ENCODE measurements at regions not wholly inside any gene's neighbourhood (a gene's known extent, or its start where the extent isn't known, plus 50 kb on each side); places are given as distances from the start of the nearest gene placed in this dataset.
"Not testable (repeated sequence)": the region's sequence is repeated elsewhere in the genome, so short reads cannot be mapped to it uniquely, and the experiment has no call there.

- DNase-seq: no peak
Observed at GRCh38 chr12:87520968-87521367, 508.2 kb downstream of the C12orf50 start.

GRCh38 chr12:87518481-87518880 lies 510.7 kb downstream of the C12orf50 start:
- no peak for DNase-seq

- DNase-seq: no peak
Observed at GRCh38 chr12:87518036-87518435, 511.2 kb downstream of the C12orf50 start.

GRCh38 chr12:87513536-87514280 lies 515.5 kb downstream of the C12orf50 start:
- no peak for DNase-seq

GRCh38 chr12:87511371-87511770 lies 517.8 kb downstream of the C12orf50 start:
- DNase-seq: no peak

GRCh38 chr12:87509237-87509820 lies 519.9 kb downstream of the C12orf50 start:
- peak; percentile 8 for DNase-seq

- no peak for DNase-seq
Observed at GRCh38 chr12:87491598-87491997, 537.6 kb downstream of the C12orf50 start.

GRCh38 chr12:87491089-87491488 lies 538.1 kb downstream of the C12orf50 start:
- no peak for DNase-seq

GRCh38 chr12:87469295-87469694 lies 559.9 kb downstream of the C12orf50 start:
- DNase-seq: peak; percentile 14

- no peak for DNase-seq
Observed at GRCh38 chr12:87467936-87468335, 561.3 kb downstream of the C12orf50 start.

- DNase-seq: no peak
Observed at GRCh38 chr12:87464565-87464964, 564.6 kb downstream of the C12orf50 start.

GRCh38 chr12:87444039-87444438 lies 585.2 kb downstream of the C12orf50 start:
- DNase-seq: no peak

- no peak for DNase-seq
Observed at GRCh38 chr12:87441511-87441910, 587.7 kb downstream of the C12orf50 start.

- no peak for DNase-seq
Observed at GRCh38 chr12:87439990-87440827, 589.0 kb downstream of the C12orf50 start.

- DNase-seq: peak; percentile 39
Observed at GRCh38 chr12:87430444-87430843, 598.8 kb downstream of the C12orf50 start.

- peak; percentile 75 for DNase-seq
Observed at GRCh38 chr12:87428701-87429277, 600.4 kb downstream of the C12orf50 start.

GRCh38 chr12:87427770-87428169 lies 601.4 kb downstream of the C12orf50 start:
- no peak for DNase-seq

- DNase-seq: no peak
Observed at GRCh38 chr12:87425942-87426554, 603.2 kb downstream of the C12orf50 start.

- not testable (repeated sequence) for DNase-seq
Observed at GRCh38 chr12:87421233-87421632, 608.0 kb downstream of the C12orf50 start.

GRCh38 chr12:87413784-87414183 lies 615.4 kb downstream of the C12orf50 start:
- DNase-seq: peak; percentile 67

- no peak for DNase-seq
Observed at GRCh38 chr12:87406926-87407325, 622.3 kb downstream of the C12orf50 start.

- DNase-seq: no peak
Observed at GRCh38 chr12:87405918-87406317, 623.3 kb downstream of the C12orf50 start.

- not testable (repeated sequence) for DNase-seq
Observed at GRCh38 chr12:87394168-87394567, 635.0 kb downstream of the C12orf50 start.

Data from NCI-H446 treated with DMSO at 0.1 percent for 48 hours (cell line).